ENCODE measurements at regions not wholly inside any gene's neighbourhood (a gene's known extent, or its start where the extent isn't known, plus 50 kb on each side); places are given as distances from the start of the nearest gene placed in this dataset.

DNA sequence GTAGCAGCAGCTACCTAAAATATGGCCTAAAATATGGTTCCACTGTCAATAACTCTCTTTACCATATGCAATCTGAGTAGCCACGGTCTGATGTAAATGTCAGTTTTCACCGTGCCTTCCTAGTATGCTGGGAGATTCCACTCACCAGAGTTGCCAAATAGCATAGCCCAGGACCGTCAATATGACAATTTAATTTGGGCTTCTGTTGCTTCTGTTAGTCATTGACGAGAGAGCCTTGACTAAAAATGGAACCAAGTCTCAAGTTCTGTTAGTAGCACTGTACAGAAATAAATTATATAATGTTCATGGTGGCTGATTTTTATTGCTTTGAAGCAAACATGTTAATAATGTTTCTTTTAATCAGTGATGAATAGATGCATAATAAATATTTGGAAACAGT lies 348.4 kb downstream of the BCAT1 start:
- no peak for TF ChIP-seq CREB1 (IDR thresholded peaks at IDR 0.05; ENCODE audit: low read depth)
- no peak for TF ChIP-seq RAD21 (IDR thresholded peaks at IDR 0.05; ENCODE audit: low read depth)
- no peak for TF ChIP-seq YY1 (IDR thresholded peaks at IDR 0.05; ENCODE audit: low read depth)
- TF ChIP-seq TAF1 (IDR thresholded peaks at IDR 0.05; ENCODE audit: low read depth) = no peak
- no peak for TF ChIP-seq ZBTB7A (IDR thresholded peaks at IDR 0.05; ENCODE audit: low read depth)
- TF ChIP-seq NFIC (IDR thresholded peaks at IDR 0.05) = no peak
- no peak for TF ChIP-seq FOXM1 (IDR thresholded peaks at IDR 0.05; ENCODE audit: borderline replicate concordance, low read depth)

All from Ishikawa (cell line).